ENCODE measurements at regions not wholly inside any gene's neighbourhood (a gene's known extent, or its start where the extent isn't known, plus 50 kb on each side); places are given as distances from the start of the nearest gene placed in this dataset.
"Not testable (repeated sequence)": the region's sequence is repeated elsewhere in the genome, so short reads cannot be mapped to it uniquely, and the experiment has no call there.

GRCh38 chr4:124426279-124426678 lies 286.3 kb downstream of the ANKRD50 start:
- DNase-seq (ENCODE audit: low read depth in 4 of 4, low spot score in 2 of 4) = no peak

GRCh38 chr4:124427095-124427767 lies 285.3 kb downstream of the ANKRD50 start:
- DNase-seq (ENCODE audit: low read depth in 4 of 4, low spot score in 2 of 4) = no peak

GRCh38 chr4:124428648-124429047 lies 283.9 kb downstream of the ANKRD50 start:
- DNase-seq (ENCODE audit: low read depth in 4 of 4, low spot score in 2 of 4) = no peak

- DNase-seq (ENCODE audit: low read depth in 4 of 4, low spot score in 2 of 4) = no peak
Measured at GRCh38 chr4:124429746-124430250, 282.7 kb downstream of the ANKRD50 start.

- DNase-seq (ENCODE audit: low read depth in 4 of 4, low spot score in 2 of 4) = no peak
Measured at GRCh38 chr4:124431653-124432192, 280.8 kb downstream of the ANKRD50 start.

- DNase-seq (ENCODE audit: low read depth in 4 of 4, low spot score in 2 of 4) = no peak
Measured at GRCh38 chr4:124432500-124432899, 280.0 kb downstream of the ANKRD50 start.

GRCh38 chr4:124433044-124433443 lies 279.5 kb downstream of the ANKRD50 start:
- DNase-seq (ENCODE audit: low read depth in 4 of 4, low spot score in 2 of 4) = no peak

- DNase-seq (ENCODE audit: low read depth in 4 of 4, low spot score in 2 of 4) = no peak
Measured at GRCh38 chr4:124433500-124433899, 279.0 kb downstream of the ANKRD50 start.

GRCh38 chr4:124435274-124435950 lies 277.1 kb downstream of the ANKRD50 start:
- no peak for DNase-seq (ENCODE audit: low read depth in 4 of 4, low spot score in 2 of 4)

- no peak for DNase-seq (ENCODE audit: low read depth in 4 of 4, low spot score in 2 of 4)
Measured at GRCh38 chr4:124437853-124438495, 274.6 kb downstream of the ANKRD50 start.

- DNase-seq (ENCODE audit: low read depth in 4 of 4, low spot score in 2 of 4) = no peak
Measured at GRCh38 chr4:124445071-124445470, 267.5 kb downstream of the ANKRD50 start.

- no peak for DNase-seq (ENCODE audit: low read depth in 4 of 4, low spot score in 2 of 4)
Measured at GRCh38 chr4:124449881-124450280, 262.7 kb downstream of the ANKRD50 start.

- no peak for DNase-seq (ENCODE audit: low read depth in 4 of 4, low spot score in 2 of 4)
Measured at GRCh38 chr4:124450851-124451250, 261.7 kb downstream of the ANKRD50 start.

- DNase-seq (ENCODE audit: low read depth in 4 of 4, low spot score in 2 of 4) = no peak
Measured at GRCh38 chr4:124454772-124455270, 257.7 kb downstream of the ANKRD50 start.

- no peak for DNase-seq (ENCODE audit: low read depth in 4 of 4, low spot score in 2 of 4)
Measured at GRCh38 chr4:124455671-124456070, 256.9 kb downstream of the ANKRD50 start.

- no peak for DNase-seq (ENCODE audit: low read depth in 4 of 4, low spot score in 2 of 4)
Measured at GRCh38 chr4:124459196-124459940, 253.2 kb downstream of the ANKRD50 start.

- DNase-seq (ENCODE audit: low read depth in 4 of 4, low spot score in 2 of 4) = no peak
Measured at GRCh38 chr4:124459941-124460310, 252.6 kb downstream of the ANKRD50 start.

- not testable (repeated sequence) for DNase-seq (ENCODE audit: low read depth in 4 of 4, low spot score in 2 of 4)
Measured at GRCh38 chr4:124461592-124461991, 250.9 kb downstream of the ANKRD50 start.

GRCh38 chr4:124462954-124463828 lies 249.3 kb downstream of the ANKRD50 start:
- no peak for DNase-seq (ENCODE audit: low read depth in 4 of 4, low spot score in 2 of 4)

GRCh38 chr4:124464836-124465235 lies 247.7 kb downstream of the ANKRD50 start:
- DNase-seq (ENCODE audit: low read depth in 4 of 4, low spot score in 2 of 4) = no peak

Data from left renal cortex interstitium (tissue), 4 donors.